GM12892 (cell line): ENCODE measurements at regions not wholly inside any gene's neighbourhood (a gene's known extent, or its start where the extent isn't known, plus 50 kb on each side); places are given as distances from the start of the nearest gene placed in this dataset.

Source experiments
- POLR2A ChIP-seq: IDR thresholded peaks from 2 replicates; pipeline ENCODE4 v1.6.1; 2011; ENCODE audit warnings: low read depth, low read length, control low read depth
- TAF1 ChIP-seq: IDR thresholded peaks from 2 replicates; pipeline ENCODE4 v1.6.1; 2011; ENCODE audit warnings: low read depth, mild to moderate bottlenecking, control low read depth, low read length, borderline replicate concordance

DNA sequence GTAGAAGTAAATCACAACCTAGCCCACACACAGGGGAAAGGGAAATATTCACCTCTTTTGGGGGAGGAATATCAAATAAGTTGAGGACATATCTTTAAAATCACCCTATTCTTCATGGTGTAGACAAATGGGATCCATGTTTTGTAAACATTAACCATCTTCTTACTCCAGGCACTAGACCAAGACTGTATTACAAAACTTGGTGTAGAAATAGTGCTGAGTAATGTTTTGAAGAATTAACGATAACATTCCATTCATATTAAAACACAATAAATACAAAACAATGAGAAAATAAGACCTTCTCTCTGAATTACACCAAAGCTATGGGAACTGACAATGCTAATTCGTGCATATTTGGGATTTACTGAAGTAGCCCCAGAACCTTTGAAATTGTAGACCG, 633.6 kb downstream of the BCL11B start:
- TF ChIP-seq POLR2A: no peak
- no peak for TF ChIP-seq TAF1
